Hematopoietic multipotent progenitor cell treated with erythropoietin and hydrocortisone succinate and interleukin-3 and kit ligand, for 17 days (in vitro differentiated cells): ENCODE measurements at regions not wholly inside any gene's neighbourhood (a gene's known extent, or its start where the extent isn't known, plus 50 kb on each side); places are given as distances from the start of the nearest gene placed in this dataset.
"Not testable (repeated sequence)": the region's sequence is repeated elsewhere in the genome, so short reads cannot be mapped to it uniquely, and the experiment has no call there.

ENCODE experiments used
- DNase-seq: peaks from one replicate; pipeline ENCODE4 v3.0.0-alpha.2; 2015; ENCODE audit warnings: low spot score

DNA sequence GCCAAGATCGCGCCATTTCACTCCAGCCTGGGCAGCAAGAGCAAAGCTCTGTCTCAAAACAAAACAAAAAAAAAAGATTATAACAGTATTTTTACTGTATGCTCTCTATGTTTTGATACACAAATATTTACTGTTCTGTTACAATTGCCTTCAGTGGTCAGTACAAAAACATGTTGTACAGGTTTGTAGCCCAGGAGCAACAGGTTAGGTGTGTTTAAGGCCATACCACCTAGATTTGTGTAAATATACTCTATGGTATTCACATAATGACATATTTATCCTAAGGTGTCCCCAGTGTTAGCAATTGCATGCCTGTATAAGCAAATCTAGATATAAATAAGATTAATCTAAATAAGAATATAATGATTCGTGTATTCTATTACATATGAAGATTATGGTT is 625.0 kb downstream of the TMEM182 start:
- no peak for DNase-seq

DNA sequence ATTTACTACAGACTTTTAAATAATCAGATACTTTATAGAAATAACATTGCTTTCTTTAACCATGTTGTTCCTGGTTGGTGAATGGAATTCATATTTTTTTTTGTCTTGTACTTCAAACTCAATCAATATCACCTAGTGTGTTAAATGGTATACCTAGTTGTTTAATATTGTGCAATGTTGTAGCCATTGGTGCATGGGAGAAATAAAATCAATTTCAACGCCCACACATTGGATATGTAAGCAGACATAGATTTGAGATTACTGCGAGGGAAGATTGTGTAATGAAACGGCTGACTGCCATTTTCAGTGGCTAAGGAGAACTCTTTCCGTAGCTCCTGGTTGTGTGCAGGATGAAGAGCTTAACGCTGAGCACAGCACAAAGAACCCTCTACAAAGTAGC is 626.1 kb downstream of the TMEM182 start:
- no peak for DNase-seq

DNA sequence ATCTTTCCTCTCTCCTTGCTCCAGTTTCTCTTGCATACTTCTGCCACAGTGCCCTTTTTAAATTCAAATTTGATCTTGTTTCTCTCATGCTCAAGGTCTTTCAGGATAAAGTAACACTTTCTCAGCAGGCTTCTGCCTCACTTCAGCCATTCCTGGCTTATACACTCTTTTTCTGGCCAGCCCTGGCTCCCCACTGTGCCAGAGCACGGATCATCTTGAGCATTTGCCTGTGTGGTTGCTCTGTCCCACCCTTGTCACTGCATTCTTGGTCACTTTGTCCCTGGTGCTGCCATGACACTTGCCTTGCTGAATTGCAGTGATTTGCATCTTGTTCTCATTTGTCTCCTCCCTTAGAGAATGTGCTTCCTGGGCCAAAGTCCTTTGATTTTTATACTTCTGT is 634.3 kb downstream of the TMEM182 start:
- DNase-seq: no peak

DNA sequence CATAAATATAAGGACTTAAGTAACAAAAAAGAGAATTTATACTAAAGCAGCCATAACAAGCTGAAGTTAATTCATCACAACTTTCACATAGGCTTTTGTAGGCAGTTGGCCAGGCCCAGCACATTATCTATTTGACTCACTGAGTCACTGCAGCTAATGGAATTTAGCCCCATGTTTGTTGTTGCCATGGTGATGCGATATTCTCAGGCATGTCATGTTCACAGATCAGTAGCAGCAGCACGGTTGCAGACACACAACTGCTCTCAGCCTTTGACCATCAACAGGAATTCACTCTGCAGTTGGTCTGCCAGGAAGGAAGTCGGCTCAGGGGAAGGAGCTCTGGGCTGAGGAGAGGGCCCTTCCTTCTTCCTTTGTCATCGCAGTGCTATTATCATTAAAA is 639.8 kb downstream of the TMEM182 start:
- DNase-seq: no peak

DNA sequence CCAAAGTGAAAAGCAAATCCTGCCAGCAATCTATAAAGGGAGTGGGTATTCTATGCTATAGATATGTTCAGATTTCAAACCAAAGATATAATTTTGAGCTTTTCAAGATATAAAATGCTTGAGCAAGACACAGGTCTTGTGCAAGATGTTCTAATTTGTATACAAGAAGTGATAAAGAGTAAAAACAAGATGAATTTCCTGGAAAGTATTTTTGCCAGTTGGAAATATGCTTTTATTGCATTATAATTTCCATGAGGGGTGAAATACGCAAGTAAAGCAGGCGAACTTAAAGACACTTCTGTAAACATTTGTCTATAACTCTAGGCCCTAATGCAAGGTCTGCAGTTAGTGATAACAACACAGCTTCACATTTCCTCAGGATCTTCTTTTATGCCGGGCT is 640.5 kb downstream of the TMEM182 start:
- no peak for DNase-seq

DNA sequence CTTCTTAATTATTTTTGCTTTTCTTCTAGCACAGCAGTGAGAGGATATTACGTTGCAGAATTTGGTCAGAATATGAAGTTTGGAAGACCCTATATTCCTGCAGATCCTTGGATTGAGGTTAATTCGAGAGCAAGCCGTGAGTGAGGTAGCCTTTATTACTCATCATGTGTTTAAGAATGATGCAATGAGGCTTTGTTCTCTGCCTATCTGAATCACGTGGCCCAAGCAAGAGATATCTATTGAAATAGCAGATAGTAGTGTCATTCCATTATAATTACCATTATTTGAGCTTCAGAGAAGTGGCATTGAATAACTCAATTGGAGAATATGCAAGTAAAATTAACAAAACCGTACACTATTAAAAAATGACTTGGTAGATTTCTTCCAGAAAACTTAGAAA is 641.1 kb downstream of the TMEM182 start:
- DNase-seq: no peak

DNA sequence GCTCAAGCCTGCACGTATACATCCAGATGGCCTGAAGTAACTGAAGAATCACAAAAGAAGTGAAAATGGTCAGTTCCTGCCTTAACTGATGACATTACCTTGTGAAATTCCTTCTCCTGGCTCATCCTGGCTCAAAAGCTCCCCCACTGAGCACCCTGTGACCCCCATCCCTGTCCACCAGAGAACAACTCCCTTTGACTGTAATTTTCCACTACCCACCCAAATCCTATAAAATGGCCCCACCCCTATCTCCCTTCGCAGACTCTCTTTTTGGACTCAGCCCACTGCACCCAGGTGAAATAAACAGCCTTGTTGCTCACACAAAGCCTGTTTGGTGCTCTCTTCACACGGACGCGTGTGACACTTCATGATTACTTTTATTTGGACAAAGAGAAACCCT is 641.6 kb downstream of the TMEM182 start:
- not testable (repeated sequence) for DNase-seq

DNA sequence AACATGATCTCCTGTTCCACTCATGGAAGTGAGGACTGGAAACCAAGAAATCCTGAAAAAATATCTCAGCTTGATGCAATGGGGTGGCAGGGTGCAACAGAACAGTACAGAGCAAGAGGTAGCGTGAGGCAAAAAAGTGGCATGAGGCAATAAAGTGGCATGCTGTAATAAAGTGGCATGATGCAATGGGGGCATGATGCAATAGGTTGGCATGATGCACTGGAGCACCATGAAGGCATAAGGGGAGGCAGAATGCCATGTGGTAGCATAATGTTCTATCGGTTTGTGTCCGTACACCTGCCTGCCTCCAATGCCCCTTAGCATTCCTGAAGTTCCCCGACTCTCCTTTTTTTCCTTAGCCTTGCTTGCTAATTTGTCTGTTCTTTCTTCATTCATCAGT is 648.4 kb downstream of the TMEM182 start:
- no peak for DNase-seq

DNA sequence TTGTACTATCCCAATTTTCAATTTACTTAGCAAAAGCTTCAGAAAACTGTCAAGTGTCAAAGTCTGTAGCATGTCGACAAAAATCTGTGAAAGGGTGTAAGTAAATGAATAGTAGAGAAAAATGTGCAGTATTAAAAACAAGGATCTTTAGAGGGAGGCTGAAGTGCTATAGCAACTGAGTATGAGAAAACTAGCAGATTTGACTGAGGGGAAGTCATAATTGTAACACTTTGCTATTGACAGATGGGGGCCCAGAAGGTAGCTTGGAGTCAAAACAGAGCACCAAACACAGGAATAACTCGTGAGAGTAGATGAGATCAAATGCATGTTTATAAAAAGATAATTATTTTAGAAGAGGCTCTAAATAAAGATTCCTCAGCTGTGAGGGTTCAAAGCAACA is 657.7 kb downstream of the TMEM182 start:
- DNase-seq: no peak

DNA sequence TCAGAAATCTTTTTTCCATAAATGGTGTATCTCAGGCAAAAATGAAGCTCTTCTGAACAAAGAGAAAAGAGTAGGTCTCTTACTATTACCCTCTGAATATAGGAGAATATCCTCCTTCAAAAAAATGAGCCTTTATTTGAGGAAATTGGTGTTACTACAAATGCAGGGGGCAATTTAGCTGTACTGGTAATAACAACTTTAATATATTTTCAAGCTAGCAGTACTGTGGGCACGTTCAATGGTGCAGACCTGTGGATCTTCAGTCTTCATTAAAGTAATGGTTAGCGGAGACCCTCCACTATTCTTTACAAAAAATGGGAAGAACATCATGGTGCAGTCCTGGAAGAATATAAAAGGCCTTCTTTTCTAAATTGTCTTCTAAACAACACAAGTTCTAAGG is 661.3 kb downstream of the TMEM182 start:
- no peak for DNase-seq

DNA sequence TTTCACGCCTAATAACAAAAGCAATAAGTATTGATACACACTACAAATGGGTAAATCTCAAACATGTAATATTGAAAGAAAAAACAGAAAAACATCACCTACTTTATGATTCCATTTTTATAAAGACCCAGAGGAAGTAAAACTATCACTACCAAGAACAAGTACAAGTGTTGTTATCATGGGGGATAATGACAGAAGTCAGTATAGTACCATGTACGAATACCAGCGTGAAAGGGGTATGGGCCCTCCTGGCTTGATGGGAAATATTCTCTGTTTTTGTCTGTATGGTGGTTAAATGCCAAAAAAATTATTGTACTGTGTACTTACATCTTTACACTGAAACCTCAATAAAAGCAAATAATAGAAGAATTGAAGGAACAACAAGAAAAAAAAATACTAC is 665.7 kb downstream of the TMEM182 start:
- no peak for DNase-seq

DNA sequence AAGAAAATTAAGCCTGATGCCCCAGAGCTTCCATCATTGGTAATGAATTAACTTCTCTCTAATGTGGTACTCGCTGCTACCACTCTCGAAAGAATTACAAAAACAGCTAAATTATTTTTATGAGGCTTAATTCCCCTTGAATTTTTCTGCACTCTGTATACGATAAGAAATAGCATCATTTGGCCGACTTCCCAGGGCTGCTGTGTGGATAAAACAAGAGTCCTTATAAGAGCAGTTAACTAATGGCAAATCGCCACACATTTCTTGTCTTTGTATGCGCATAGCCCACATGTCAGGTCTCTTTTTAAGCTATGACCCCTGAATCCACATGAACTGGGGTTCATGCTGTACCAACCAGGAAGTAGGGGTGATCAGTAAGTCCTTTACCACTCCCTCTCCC is 668.4 kb downstream of the TMEM182 start:
- no peak for DNase-seq

DNA sequence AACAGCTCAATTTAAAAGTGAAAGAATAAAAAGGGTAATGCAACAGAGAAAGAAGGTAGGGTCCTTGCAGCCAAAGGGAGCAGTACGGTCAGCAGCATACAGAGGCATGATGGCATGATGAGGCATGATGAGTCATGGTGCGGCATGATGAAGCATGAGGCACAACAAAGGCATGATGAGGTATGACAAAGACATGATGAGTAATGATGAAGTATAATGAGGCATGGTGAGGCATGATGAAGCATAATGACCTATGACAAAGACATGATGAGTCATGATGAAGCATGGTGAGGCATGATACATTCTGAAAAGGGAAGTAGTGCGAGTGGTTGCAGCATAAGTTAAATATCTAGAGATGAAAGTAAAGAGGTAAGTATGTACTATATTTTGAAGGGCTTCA is 673.2 kb downstream of the TMEM182 start:
- DNase-seq: no peak

DNA sequence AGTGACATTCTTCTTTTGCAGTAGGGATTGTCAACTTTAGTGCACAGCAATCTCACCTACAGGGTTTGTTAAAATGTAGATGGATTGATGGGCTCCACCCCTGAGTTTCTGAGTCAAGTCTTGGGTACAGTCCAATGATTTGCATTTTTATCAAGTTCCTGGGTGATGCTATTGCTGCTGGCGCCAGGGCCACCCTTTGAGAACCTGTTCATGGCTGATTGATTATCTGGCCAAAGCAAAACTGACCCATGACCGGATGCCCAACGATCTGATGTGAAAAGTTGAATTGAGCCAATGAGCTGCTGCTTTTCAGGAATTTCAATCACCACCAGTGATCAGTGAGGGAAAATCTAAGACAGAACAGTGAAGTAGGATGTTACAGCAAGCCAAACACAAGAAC is 675.3 kb downstream of the TMEM182 start:
- DNase-seq: no peak

DNA sequence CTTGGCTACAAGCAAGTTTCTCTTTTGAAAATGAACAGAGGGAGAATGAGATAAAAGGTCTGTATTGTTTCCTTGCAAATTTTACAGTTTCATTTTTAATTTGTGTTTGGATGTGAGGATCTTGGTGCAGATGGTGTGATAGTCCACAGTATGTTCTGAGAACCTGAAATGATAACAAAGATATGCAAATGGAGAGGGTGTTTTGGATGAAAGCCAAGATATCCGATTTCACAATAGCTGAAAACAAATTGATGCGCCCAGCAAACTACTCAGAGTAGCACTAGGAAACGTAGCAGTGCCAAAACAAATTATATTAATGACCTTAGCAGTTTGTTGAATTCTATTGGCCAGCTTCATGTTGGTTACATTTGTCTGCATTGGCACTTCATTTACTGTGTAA is 683.5 kb downstream of the TMEM182 start:
- no peak for DNase-seq

DNA sequence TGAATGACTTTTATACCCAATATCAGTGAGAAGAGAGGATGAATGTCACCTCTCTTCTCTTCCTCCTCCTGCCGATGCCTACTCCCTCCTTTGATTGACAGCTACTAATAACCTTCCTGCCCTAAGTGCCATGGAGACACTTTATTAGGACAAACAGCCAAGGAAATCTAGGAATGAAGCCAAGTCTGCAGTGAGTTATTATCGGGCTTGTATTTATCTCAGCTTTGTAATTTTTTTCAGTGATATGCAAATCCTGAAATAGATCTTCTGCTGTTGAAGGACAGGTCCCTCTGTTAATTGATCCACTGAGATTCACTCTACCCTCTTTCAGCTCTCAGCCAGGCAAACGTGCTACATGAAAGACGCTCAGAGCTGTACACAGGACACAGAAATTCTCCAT is 686.7 kb downstream of the TMEM182 start:
- no peak for DNase-seq

DNA sequence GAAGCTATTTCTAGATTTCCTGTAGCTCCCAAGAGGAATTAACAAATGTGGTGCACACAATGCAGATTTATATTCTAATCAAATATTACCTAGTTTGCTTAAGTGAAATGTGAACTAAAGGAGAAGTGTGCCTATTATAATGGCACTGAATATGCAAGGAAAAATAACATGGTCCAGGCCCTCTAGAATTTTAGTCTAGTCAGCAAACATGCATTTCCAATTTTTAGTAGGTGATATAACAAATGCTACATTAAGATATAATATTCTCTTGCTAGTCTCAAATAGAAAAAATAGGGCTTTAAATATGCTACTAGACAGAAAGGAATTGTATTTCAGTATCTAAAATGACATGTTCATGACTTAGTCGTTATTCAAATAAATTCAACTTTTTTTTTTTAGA is 689.5 kb downstream of the TMEM182 start:
- DNase-seq: no peak

DNA sequence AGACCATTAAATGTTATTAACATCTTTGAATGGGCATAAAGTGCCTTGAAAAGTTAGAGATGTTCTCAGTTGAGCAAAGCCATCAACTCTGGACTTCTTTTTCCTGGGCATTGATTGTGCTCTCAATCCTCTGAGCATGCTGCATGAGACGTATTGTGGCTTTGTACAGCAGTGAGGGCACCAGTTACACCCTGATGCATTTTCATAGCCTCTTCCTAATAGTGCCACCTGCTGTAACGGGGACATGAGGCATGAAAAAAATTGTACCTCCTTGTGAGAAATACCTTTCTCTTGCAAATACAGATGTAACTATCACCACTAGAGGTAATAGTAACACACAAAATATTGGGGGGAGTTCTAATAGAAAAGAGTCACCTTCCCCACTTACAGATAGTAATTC is 697.5 kb downstream of the TMEM182 start:
- no peak for DNase-seq

DNA sequence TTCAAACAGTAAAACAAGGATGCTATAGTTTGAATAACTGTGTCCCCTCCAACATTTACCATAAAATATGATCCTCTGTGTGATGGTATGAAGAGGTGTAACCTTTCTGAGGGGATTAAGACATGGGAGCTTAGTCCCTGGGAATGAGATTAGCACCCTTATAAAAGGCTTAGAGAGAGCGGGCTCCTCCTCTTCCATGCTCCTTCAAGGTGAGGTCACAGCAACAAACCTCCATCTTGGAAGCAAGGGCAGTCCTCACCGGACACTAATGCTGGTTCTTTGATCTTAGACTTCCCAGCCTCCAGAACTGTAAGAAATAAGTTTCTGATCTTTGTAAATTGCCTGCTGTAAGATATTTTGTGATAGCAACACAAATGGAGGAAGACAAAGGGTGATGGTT is 700.3 kb downstream of the TMEM182 start:
- DNase-seq: no peak

DNA sequence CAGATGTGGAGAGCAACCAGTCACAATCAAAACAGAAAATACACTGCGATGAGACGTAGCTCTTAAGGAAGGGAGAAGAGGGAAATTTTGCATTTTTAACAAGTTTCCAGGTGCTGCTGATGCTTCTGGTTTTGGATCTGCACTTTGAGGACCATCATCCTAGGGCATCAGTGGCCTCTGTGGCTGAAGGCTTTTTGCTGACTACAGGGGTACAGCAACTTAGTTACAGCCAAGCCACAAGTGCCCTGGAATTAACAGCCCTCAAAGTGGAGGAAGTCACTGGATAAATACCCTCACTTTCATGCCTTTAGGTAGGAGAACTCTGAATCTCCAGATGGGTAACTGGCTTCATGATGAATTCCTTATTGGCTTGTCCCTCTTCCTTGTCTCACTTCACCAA is 700.9 kb downstream of the TMEM182 start:
- no peak for DNase-seq

DNA sequence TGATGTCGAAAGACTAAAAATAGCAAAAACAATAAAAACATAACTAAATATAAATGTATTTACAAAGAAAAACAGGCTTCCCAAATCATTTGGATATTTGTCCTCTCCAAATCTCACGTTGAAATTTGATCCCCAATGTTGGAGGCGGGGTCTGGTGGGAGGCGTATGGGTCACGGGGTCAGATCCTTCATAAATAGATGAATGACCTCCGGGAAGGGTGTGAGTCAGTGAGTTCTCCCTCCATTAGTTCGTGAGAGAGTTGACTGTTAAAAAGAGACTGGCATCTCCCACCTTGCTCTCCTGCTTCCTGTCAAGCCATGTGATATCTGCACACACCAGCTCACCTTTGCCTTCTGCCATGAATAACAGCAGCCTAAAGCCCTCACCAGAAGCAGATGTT is 703.0 kb downstream of the TMEM182 start:
- no peak for DNase-seq

DNA sequence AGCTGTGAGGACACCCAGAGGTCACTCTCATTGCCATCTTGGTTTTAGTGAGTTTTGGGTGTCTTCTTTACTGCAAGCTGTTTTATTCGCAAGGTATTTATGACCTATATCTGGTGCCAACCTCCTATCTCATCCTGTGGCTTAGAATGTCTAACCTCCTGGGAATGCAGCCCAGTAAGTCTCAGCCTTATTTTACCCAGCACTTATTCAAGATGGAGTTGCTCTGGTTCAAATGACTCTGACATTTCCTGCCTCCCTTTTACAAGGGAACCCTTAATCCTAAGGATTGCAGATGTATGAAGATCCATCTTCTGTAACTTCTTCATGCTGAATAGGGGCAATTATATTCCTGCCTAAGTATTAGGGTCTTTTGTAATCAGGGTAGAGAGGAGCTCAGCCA is 708.0 kb downstream of the TMEM182 start:
- no peak for DNase-seq

DNA sequence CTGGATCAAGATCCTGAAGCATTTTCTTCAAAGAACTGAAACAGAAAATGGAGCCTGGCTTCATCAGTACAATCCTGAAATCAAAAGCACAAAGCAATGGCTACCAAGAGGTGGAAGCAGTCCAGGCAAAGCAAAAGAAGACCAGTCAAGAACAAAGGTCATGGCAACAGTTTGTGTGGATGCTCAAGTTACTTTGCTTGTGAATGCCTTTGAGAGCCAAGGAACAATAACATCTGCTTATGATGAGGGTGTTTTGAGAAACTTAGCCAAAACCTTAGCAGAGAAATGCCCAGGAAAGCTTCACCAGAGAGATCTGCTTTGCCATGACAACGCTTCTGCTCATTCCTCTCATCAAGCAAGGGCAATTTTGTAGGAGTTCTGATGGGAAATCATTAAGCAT is 723.1 kb downstream of the TMEM182 start:
- DNase-seq: no peak

DNA sequence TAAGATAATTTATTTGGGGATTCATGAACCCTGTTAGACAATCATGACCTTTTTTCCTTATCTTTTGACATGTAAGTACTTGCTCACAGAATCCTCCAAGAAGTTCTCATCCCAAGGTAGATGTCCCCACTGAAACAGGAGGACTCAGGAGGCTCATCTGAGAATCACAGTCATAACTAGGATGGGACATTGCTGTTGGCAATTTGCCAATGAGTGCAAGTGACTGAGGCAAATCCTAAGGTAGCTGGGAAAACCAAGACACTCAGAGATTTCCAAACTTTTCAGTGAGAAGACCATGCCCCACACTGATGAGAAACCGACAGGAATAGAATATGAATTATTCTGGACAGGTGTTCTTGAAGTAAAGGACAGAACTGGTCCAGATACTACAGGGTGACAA is 735.0 kb downstream of the TMEM182 start:
- peak; percentile 5 for DNase-seq

DNA sequence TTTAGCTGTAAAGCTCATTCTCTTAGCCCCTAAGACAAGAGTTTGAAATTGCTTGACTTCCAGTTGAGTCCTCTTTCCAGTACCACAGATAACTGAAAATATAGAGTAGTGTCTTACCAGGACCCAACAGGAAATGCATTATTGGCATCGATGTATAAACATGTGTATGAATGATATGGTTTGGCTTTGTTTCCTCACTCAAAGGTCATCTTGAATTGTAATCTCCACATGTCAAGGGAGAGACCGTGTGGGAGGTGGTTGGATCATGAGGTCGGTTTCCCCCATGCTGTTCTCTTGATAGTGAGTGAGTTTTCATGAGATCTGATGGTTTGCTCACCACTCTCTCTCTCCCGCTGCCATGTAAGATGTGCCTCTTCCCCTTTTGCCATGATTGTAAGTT is 745.0 kb downstream of the TMEM182 start:
- no peak for DNase-seq
